HEK293 (cell line): ENCODE measurements at regions not wholly inside any gene's neighbourhood (a gene's known extent, or its start where the extent isn't known, plus 50 kb on each side); places are given as distances from the start of the nearest gene placed in this dataset.

ENCODE experiments used
- CTCF ChIA-PET: fragments of 350-600 bp; formaldehyde crosslinking; extraction: SDS; loops from one replicate; lab custom pipeline; 2021; ENCODE audit warnings: antibody characterized with exemption; lab: Yijun Ruan, JAX
- POLR2A ChIA-PET: fragments of 300-600 bp; formaldehyde crosslinking; extraction: SDS; loops from one replicate; lab custom pipeline; 2020; ENCODE audit warnings: antibody characterized with exemption, inconsistent platforms; lab: Yijun Ruan, JAX
- H3K27ac ChIP-seq: fragments of 200-500 bp; sonication (Bioruptor generic); 2 replicates; pipeline ENCODE4 v1.5.1; 2014; ENCODE audit warnings: low read depth, low read length, control low read depth, inconsistent platforms; ENCODE audit errors: extremely low read depth
- H3K36me3 ChIP-seq, 2 experiments: fragments of 200-500 bp in 1 of 2; sonication (Bioruptor generic) in 1 of 2; 1 replicate in 1 of 2; 2 replicates in 1 of 2; pipeline ENCODE4 v1.5.1; 2014 to 2017; ENCODE audit warnings: inconsistent platforms in 2 of 2, low read length in 2 of 2; ENCODE audit not compliant: control insufficient read depth in 2 of 2, insufficient read depth in 1 of 2
- H3K4me1 ChIP-seq: fragments of 200-500 bp; sonication (Bioruptor generic); 2 replicates; pipeline ENCODE4 v1.5.1; 2014; ENCODE audit warnings: mild to moderate bottlenecking, low read length, inconsistent platforms; ENCODE audit not compliant: control insufficient read depth, insufficient read depth
- H3K4me3 ChIP-seq: 2 replicates; pipeline ENCODE4 v1.5.1; 2011; ENCODE audit warnings: low read depth, mild to moderate bottlenecking, control low read depth, low read length, moderate library complexity
- H3K9me3 ChIP-seq: fragments of 200-500 bp; sonication (Bioruptor generic); 2 replicates; pipeline ENCODE4 v1.5.1; 2014; ENCODE audit warnings: low read depth, low read length, inconsistent platforms; ENCODE audit not compliant: control insufficient read depth, insufficient read depth
- BCL11A ChIP-seq: fragments of 450-650 bp; formaldehyde crosslinking; IDR thresholded peaks from 2 replicates; pipeline ENCODE4 v1.5.1; 2016; ENCODE audit warnings: low read depth, missing biosample characterization, missing genetic modification characterization
- FEZF1 ChIP-seq: fragments of 450-650 bp; formaldehyde crosslinking; IDR thresholded peaks from 2 replicates; pipeline ENCODE4 v1.5.1; 2016; ENCODE audit warnings: missing biosample characterization, missing genetic modification characterization
- KLF16 ChIP-seq: fragments of 450-650 bp; formaldehyde crosslinking; IDR thresholded peaks from 2 replicates; pipeline ENCODE4 v1.5.1; 2017; ENCODE audit warnings: missing biosample characterization, missing genetic modification characterization
- OSR2 ChIP-seq: fragments of 450-650 bp; formaldehyde crosslinking; IDR thresholded peaks from 2 replicates; pipeline ENCODE4 v1.5.1; 2016; ENCODE audit warnings: missing biosample characterization, missing genetic modification characterization
- PRDM1 ChIP-seq: fragments of 450-650 bp; formaldehyde crosslinking; IDR thresholded peaks from 2 replicates; pipeline ENCODE4; 2016; ENCODE audit warnings: missing biosample characterization, missing genetic modification characterization
- REPIN1 ChIP-seq: fragments of 450-650 bp; formaldehyde crosslinking; IDR thresholded peaks from 2 replicates; pipeline ENCODE4 v1.5.1; 2017; ENCODE audit warnings: missing biosample characterization, missing genetic modification characterization, low read depth
- SALL2 ChIP-seq: fragments of 450-650 bp; formaldehyde crosslinking; IDR thresholded peaks from 2 replicates; pipeline ENCODE4 v1.5.0; 2017; ENCODE audit warnings: missing biosample characterization, mild to moderate bottlenecking, missing genetic modification characterization, borderline replicate concordance
- SP2 ChIP-seq: fragments of 450-650 bp; formaldehyde crosslinking; IDR thresholded peaks from 2 replicates; pipeline ENCODE4 v1.5.1; 2016; ENCODE audit warnings: missing biosample characterization, missing genetic modification characterization
- ZBTB7A ChIP-seq: fragments of 450-650 bp; formaldehyde crosslinking; IDR thresholded peaks from 2 replicates; pipeline ENCODE4 v1.5.1; 2016; ENCODE audit warnings: low read depth, missing biosample characterization, missing genetic modification characterization
- ZFP37 ChIP-seq: fragments of 450-650 bp; formaldehyde crosslinking; IDR thresholded peaks from 2 replicates; pipeline ENCODE4 v1.5.1; 2016; ENCODE audit warnings: missing biosample characterization, missing genetic modification characterization
- ZNF175 ChIP-seq: fragments of 450-650 bp; formaldehyde crosslinking; IDR thresholded peaks from 2 replicates; pipeline ENCODE4 v1.5.1; 2016; ENCODE audit warnings: missing biosample characterization, missing genetic modification characterization
- ZNF221 ChIP-seq: fragments of 450-650 bp; formaldehyde crosslinking; IDR thresholded peaks from 2 replicates; pipeline ENCODE4 v1.5.1; 2017; ENCODE audit warnings: missing biosample characterization, missing genetic modification characterization, borderline replicate concordance
- ZNF404 ChIP-seq: fragments of 450-650 bp; formaldehyde crosslinking; IDR thresholded peaks from 2 replicates; pipeline ENCODE4 v1.5.1; 2017; ENCODE audit warnings: missing biosample characterization, missing genetic modification characterization
- ZNF548 ChIP-seq: fragments of 450-650 bp; formaldehyde crosslinking; IDR thresholded peaks from 2 replicates; pipeline ENCODE4 v1.5.1; 2016; ENCODE audit warnings: missing biosample characterization, missing genetic modification characterization
- ZNF776 ChIP-seq: fragments of 450-650 bp; formaldehyde crosslinking; IDR thresholded peaks from 2 replicates; pipeline ENCODE4 v1.5.0; 2017; ENCODE audit warnings: missing biosample characterization, missing genetic modification characterization, borderline replicate concordance
- TF ChIP-seq, protein P1 (sequence below): fragments of 450-650 bp; formaldehyde crosslinking; IDR thresholded peaks from 2 replicates; pipeline ENCODE4; 2016; ENCODE audit warnings: missing biosample characterization, missing genetic modification characterization
- TF ChIP-seq, protein P2 (sequence below): fragments of 450-650 bp; formaldehyde crosslinking; IDR thresholded peaks from 2 replicates; pipeline ENCODE4 v1.5.1; 2016; ENCODE audit warnings: missing biosample characterization, missing genetic modification characterization
- TF ChIP-seq, protein P3 (sequence below): fragments of 450-650 bp; formaldehyde crosslinking; IDR thresholded peaks from 2 replicates; pipeline ENCODE4 v1.5.1; 2016; ENCODE audit warnings: missing biosample characterization, missing genetic modification characterization

DNA sequence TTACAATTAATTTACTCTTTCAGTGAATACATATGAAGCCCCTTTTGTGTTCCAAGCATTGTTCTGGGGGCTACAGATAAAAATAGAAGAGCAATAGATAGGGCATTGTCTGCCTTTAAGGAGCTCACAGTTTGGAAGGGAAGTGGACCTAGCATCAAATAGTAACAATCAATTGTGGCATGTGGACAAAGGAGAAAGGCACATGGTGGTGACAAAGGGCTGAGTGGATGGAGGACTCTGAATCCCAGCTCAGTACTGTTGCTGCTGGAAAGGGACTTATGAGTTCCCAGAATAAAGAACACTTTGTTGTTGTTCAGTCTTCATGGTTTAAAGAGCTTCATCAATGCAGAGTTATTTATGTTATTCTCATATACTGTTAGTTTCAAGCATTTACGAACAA, 217.7 kb downstream of the HRH4 start:
- H3K36me3 ChIP-seq: no peaks in the 10 kb centered on the region
- H3K4me3 ChIP-seq: no peak overlapping the region
- no peak overlapping the region for H3K27ac ChIP-seq
- H3K9me3 ChIP-seq: no peaks in the 10 kb centered on the region
- POLR2A ChIA-PET: no interaction called here
- CTCF ChIA-PET: interaction anchor here (0.6 to 1.6 kb wide), 3 partner anchors 38 to 118 kb away, joined by 3 to 8 read pairs (median 3); no protein-coding TSS in a partner anchor
- H3K4me1 ChIP-seq: no peaks in the 10 kb centered on the region
- no peak for TF ChIP-seq ZFP37 (tag by site-specific recombination)

DNA sequence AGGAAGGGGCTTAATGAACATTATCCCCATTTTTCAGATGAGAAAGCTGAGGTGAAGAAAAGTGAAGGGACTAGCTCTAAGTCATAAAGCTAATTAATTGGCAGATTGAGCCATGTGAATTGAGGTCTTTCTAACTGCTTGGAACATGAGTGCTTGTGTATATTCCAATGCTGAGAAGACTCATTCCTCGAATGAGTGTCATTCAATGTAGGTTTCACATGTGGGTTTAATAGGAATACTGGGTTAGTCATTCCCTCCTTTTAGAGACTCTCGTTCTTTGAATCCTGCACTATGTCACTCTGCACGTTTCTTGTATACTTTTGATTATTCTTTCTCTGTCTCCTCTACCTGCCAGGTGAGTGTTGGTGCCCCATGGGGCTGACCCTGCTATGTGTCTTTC, 218.2 kb downstream of the HRH4 start:
- ChIA-PET POLR2A (no interaction called here), CTCF (interaction anchor here (0.6 to 1.6 kb wide), 3 partner anchors 38 to 118 kb away, joined by 3 to 8 read pairs (median 3); no protein-coding TSS in a partner anchor)
- Histone ChIP-seq H3K4me1 (no peaks in the 10 kb centered on the region), H3K27ac (no peak overlapping the region), H3K4me3 (no peak overlapping the region), H3K36me3 (no peaks in the 10 kb centered on the region), H3K9me3 (no peaks in the 10 kb centered on the region)
- no peak for TF ChIP-seq OSR2
- no peak for TF ChIP-seq FEZF1 (tag by site-specific recombination)
- TF ChIP-seq ZBTB7A (tag by site-specific recombination): no peak
- TF ChIP-seq ZNF221: no peak
- TF ChIP-seq PRDM1 (tag by site-specific recombination): no peak
- no peak for TF ChIP-seq SP2 (tag by site-specific recombination)
- TF ChIP-seq SALL2: no peak
- TF ChIP-seq, all 188 proteins: peak for 0

DNA sequence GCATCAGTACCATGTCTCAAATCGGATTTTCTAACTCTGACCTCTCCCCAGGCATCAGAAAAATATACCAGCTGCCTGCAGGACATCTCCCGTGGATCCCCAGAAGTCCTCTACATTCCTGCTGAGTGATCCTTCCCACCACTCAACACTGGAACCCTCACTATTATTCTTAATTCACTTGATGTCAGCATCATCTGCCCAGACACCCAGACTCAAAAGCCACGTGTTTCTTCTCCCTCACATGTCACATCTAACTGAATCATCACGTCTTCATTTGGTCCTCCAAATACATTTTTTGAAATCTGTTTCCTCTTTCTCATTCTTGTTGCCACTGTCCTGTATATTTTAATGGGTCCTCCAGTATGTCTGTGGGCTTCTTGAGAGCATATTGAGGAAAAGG, 218.6 kb downstream of the HRH4 start:
- H3K27ac ChIP-seq: no peak overlapping the region
- CTCF ChIA-PET: interaction anchor here (1.6 kb wide), 1 partner anchor 47 kb away, joined by 8 read pairs; no protein-coding TSS in a partner anchor
- H3K9me3 ChIP-seq: no peaks in the 10 kb centered on the region
- no peaks in the 10 kb centered on the region for H3K4me1 ChIP-seq
- H3K4me3 ChIP-seq: no peak overlapping the region
- no peak for TF ChIP-seq ZNF776 (tag by site-specific recombination)
- no peak for TF ChIP-seq SP2 (tag by site-specific recombination)
- TF ChIP-seq, protein P1, sequence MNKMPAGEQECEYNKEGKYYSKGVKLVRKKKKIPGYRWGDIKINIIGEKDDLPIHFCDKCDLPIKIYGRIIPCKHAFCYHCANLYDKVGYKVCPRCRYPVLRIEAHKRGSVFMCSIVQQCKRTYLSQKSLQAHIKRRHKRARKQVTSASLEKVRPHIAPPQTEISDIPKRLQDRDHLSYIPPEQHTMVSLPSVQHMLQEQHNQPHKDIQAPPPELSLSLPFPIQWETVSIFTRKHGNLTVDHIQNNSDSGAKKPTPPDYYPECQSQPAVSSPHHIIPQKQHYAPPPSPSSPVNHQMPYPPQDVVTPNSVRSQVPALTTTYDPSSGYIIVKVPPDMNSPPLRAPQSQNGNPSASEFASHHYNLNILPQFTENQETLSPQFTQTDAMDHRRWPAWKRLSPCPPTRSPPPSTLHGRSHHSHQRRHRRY (tag by site-specific recombination): no peak
- TF ChIP-seq, protein P2, sequence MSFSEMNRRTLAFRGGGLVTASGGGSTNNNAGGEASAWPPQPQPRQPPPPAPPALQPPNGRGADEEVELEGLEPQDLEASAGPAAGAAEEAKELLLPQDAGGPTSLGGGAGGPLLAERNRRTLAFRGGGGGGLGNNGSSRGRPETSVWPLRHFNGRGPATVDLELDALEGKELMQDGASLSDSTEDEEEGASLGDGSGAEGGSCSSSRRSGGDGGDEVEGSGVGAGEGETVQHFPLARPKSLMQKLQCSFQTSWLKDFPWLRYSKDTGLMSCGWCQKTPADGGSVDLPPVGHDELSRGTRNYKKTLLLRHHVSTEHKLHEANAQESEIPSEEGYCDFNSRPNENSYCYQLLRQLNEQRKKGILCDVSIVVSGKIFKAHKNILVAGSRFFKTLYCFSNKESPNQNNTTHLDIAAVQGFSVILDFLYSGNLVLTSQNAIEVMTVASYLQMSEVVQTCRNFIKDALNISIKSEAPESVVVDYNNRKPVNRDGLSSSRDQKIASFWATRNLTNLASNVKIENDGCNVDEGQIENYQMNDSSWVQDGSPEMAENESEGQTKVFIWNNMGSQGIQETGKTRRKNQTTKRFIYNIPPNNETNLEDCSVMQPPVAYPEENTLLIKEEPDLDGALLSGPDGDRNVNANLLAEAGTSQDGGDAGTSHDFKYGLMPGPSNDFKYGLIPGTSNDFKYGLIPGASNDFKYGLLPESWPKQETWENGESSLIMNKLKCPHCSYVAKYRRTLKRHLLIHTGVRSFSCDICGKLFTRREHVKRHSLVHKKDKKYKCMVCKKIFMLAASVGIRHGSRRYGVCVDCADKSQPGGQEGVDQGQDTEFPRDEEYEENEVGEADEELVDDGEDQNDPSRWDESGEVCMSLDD (tag by site-specific recombination): no peak
- TF ChIP-seq ZNF548 (tag by site-specific recombination): no peak
- TF ChIP-seq, protein P3, sequence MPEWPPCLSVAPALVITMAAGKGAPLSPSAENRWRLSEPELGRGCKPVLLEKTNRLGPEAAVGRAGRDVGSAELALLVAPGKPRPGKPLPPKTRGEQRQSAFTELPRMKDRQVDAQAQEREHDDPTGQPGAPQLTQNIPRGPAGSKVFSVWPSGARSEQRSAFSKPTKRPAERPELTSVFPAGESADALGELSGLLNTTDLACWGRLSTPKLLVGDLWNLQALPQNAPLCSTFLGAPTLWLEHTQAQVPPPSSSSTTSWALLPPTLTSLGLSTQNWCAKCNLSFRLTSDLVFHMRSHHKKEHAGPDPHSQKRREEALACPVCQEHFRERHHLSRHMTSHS (tag by site-specific recombination): no peak
- TF ChIP-seq REPIN1 (tag by site-specific recombination): no peak
- no peak for TF ChIP-seq BCL11A (tag by site-specific recombination)
- no peak for TF ChIP-seq KLF16
- TF ChIP-seq ZNF404 (tag by site-specific recombination): no peak
- no peak for TF ChIP-seq ZNF175 (tag by site-specific recombination)
- TF ChIP-seq, all 188 proteins: peak for 0
- POLR2A ChIA-PET: no interaction called here
- H3K36me3 ChIP-seq: no peaks in the 10 kb centered on the region
